ENCODE measurements at regions not wholly inside any gene's neighbourhood (a gene's known extent, or its start where the extent isn't known, plus 50 kb on each side); places are given as distances from the start of the nearest gene placed in this dataset.

DNA sequence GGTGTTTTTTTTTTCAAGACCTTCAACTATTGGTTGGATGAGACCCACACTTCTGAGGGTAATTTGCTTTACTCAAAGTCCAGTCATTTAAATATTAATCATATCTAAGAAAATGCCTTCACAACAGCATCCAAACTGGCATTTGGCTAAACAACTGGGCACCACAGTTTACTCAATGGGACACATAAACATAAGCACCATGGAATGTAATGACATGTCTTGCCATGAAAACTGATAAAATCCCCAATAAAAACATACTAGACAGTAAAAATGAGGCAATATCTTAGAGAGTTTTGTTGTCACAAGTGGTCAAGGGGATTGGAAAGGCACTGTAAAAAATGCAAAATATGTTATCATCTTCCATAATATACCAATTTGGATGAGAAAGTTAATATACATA lies 838.8 kb upstream of the ADAMTS5 start:
- H3K79me2 ChIP-seq: no peaks in the 10 kb centered on the region
- H3K27me3 ChIP-seq: no peaks in the 10 kb centered on the region
- peak overlapping the region; percentile 40 for H3K27ac ChIP-seq
- no peak overlapping the region for H3K4me3 ChIP-seq
- H2AFZ ChIP-seq: no peak overlapping the region
- no peaks in the 10 kb centered on the region for H3K9me3 ChIP-seq (ENCODE audit: low read depth)
- no peak for DNase-seq (ENCODE audit: low spot score)
- H3K9me2 ChIP-seq (replicated peaks; ENCODE audit: insufficient read depth): no peaks in the 10 kb centered on the region
- H4K20me1 ChIP-seq (ENCODE audit: insufficient read depth, poor library complexity, severe bottlenecking): no peaks in the 10 kb centered on the region
- peak overlapping the region; percentile 42 for H3K4me2 ChIP-seq
- H3K4me1 ChIP-seq (ENCODE audit: insufficient read depth): peaks cover 7% of the 10 kb centered on the region
- no peak for TF ChIP-seq EZH2 (IDR thresholded peaks at IDR 0.05; ENCODE audit: borderline replicate concordance)
- no peaks in the 10 kb centered on the region for H3K36me3 ChIP-seq (replicated peaks; ENCODE audit: insufficient read depth, low read depth)

DNA sequence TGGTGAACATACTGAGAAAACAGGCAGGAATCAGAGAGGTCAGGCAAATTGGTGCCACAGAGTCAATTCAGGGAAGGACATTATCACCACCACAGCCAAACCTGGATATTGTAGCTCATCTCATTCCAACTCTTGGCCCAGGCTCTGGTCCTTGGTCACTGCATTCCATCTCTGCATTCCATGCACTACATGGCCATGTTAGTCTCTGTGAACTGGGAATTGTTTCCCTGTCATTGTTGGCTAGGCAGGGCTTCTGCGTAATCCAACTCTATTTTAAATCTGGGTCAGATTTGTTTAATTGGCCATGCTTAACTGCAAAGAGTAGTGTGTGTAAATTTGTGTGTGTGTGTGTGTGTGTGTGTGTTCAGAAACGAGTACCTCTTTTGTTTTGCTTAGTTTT lies 837.6 kb upstream of the ADAMTS5 start:
- H3K27me3 ChIP-seq: no peaks in the 10 kb centered on the region
- no peaks in the 10 kb centered on the region for H3K9me2 ChIP-seq (replicated peaks; ENCODE audit: insufficient read depth)
- no peak overlapping the region for H3K4me3 ChIP-seq
- H3K4me2 ChIP-seq: no peak overlapping the region
- H3K36me3 ChIP-seq (replicated peaks; ENCODE audit: insufficient read depth, low read depth): no peaks in the 10 kb centered on the region
- H3K9me3 ChIP-seq (ENCODE audit: low read depth): no peaks in the 10 kb centered on the region
- no peaks in the 10 kb centered on the region for H4K20me1 ChIP-seq (ENCODE audit: insufficient read depth, poor library complexity, severe bottlenecking)
- peak overlapping the region; percentile 40 for H3K27ac ChIP-seq
- DNase-seq (ENCODE audit: low spot score): no peak
- peaks cover 7% of the 10 kb centered on the region for H3K4me1 ChIP-seq (ENCODE audit: insufficient read depth)
- 76% methylated on average over 2 of the region's 2 CpGs for WGBS (ENCODE audit: low lambda C conversion rate, missing lambda C conversion rate)
- no peaks in the 10 kb centered on the region for H3K79me2 ChIP-seq
- TF ChIP-seq, protein P1, sequence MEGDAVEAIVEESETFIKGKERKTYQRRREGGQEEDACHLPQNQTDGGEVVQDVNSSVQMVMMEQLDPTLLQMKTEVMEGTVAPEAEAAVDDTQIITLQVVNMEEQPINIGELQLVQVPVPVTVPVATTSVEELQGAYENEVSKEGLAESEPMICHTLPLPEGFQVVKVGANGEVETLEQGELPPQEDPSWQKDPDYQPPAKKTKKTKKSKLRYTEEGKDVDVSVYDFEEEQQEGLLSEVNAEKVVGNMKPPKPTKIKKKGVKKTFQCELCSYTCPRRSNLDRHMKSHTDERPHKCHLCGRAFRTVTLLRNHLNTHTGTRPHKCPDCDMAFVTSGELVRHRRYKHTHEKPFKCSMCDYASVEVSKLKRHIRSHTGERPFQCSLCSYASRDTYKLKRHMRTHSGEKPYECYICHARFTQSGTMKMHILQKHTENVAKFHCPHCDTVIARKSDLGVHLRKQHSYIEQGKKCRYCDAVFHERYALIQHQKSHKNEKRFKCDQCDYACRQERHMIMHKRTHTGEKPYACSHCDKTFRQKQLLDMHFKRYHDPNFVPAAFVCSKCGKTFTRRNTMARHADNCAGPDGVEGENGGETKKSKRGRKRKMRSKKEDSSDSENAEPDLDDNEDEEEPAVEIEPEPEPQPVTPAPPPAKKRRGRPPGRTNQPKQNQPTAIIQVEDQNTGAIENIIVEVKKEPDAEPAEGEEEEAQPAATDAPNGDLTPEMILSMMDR (IDR thresholded peaks at IDR 0.05; ENCODE audit: poor library complexity): no peak
- no peak for TF ChIP-seq EZH2 (IDR thresholded peaks at IDR 0.05; ENCODE audit: borderline replicate concordance)
- TF ChIP-seq EZH2phosphoT487 (IDR thresholded peaks at IDR 0.05; ENCODE audit: low read depth, severe bottlenecking, unreplicated experiment): no peak
- H2AFZ ChIP-seq: no peak overlapping the region

DNA sequence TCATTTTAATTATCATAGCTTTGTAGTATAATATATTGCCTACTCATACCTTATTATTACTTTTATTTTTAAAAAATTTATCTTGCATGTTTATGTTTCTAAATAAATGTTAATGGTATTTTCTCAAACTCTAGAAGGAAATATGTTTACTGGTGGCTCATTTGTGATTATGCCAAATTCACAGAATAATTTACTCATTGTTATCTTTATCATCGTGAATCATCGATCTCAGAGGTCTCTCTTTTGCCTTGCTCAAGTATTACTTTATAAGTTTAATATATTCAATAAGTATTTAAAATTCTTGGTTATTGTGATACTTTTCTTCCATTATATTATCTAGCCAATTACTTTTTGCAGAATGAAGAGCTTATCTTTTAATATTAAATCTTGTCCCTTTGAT lies 836.7 kb upstream of the ADAMTS5 start:
- Histone ChIP-seq H3K36me3 (replicated peaks; ENCODE audit: insufficient read depth, low read depth) (no peaks in the 10 kb centered on the region), H3K9me3 (ENCODE audit: low read depth) (no peaks in the 10 kb centered on the region), H3K79me2 (no peaks in the 10 kb centered on the region), H3K4me2 (no peak overlapping the region), H3K4me3 (no peak overlapping the region), H3K27me3 (no peaks in the 10 kb centered on the region), H2AFZ (no peak overlapping the region), H3K9me2 (replicated peaks; ENCODE audit: insufficient read depth) (no peaks in the 10 kb centered on the region), H3K4me1 (ENCODE audit: insufficient read depth) (peaks cover 7% of the 10 kb centered on the region), H4K20me1 (ENCODE audit: insufficient read depth, poor library complexity, severe bottlenecking) (no peaks in the 10 kb centered on the region), H3K27ac (no peak overlapping the region)
- 98% methylated on average over 2 of the region's 2 CpGs for WGBS (ENCODE audit: low lambda C conversion rate, missing lambda C conversion rate)
- TF ChIP-seq, protein P1 (IDR thresholded peaks at IDR 0.05; ENCODE audit: poor library complexity): no peak
- TF ChIP-seq EZH2phosphoT487 (IDR thresholded peaks at IDR 0.05; ENCODE audit: low read depth, severe bottlenecking, unreplicated experiment) (no peak), EZH2 (IDR thresholded peaks at IDR 0.05; ENCODE audit: borderline replicate concordance) (no peak)
- DNase-seq (ENCODE audit: low spot score): no peak

DNA sequence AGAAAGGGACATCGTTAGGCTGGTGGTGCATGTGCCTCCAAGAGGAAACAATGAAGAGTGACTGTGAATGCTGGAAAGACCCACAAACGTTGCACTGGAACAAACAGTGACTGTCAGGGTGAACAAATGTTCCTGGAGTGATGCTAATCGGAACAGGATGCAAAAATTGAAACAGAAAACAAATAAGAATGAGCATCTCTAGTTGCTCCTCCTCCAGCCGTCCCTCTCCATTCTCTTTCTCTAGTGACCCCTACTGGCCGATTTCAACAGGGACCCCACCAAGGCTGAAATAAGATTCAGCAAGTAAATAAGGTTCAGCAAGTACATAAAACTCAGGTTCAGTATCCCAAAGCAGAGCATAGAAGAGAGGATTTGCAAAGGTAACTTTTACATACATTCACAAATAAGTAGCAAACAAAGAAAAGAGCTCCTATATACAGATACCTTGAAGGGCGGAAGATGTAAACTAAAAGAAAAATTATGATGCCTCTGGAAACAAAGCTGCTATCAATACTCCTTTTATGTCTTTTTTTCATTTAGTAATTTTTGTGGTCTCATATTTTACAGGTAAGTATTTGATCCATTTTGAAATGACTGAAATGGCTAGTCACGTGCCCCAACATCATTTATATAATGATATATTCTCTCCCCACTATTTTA lies 836.1 kb upstream of the ADAMTS5 start:
- Histone ChIP-seq H2AFZ (no peak overlapping the region), H3K27me3 (no peaks in the 10 kb centered on the region), H3K4me1 (ENCODE audit: insufficient read depth) (peaks cover 7% of the 10 kb centered on the region), H3K36me3 (replicated peaks; ENCODE audit: insufficient read depth, low read depth) (no peaks in the 10 kb centered on the region), H3K4me2 (no peak overlapping the region), H3K9me2 (replicated peaks; ENCODE audit: insufficient read depth) (no peaks in the 10 kb centered on the region), H3K9me3 (ENCODE audit: low read depth) (no peaks in the 10 kb centered on the region), H3K27ac (no peak overlapping the region), H3K4me3 (no peak overlapping the region), H3K79me2 (no peaks in the 10 kb centered on the region), H4K20me1 (ENCODE audit: insufficient read depth, poor library complexity, severe bottlenecking) (no peaks in the 10 kb centered on the region)
- DNase-seq (ENCODE audit: low spot score): peak; percentile 60
- TF ChIP-seq EZH2phosphoT487 (IDR thresholded peaks at IDR 0.05; ENCODE audit: low read depth, severe bottlenecking, unreplicated experiment): no peak
- TF ChIP-seq, protein P1 (IDR thresholded peaks at IDR 0.05; ENCODE audit: poor library complexity): peak; percentile 55
- TF ChIP-seq EZH2 (IDR thresholded peaks at IDR 0.05; ENCODE audit: borderline replicate concordance): no peak
- WGBS (ENCODE audit: low lambda C conversion rate, missing lambda C conversion rate): 59% methylated on average over 7 of the region's 7 CpGs
